GM23338 (cell line): ENCODE measurements at regions not wholly inside any gene's neighbourhood (a gene's known extent, or its start where the extent isn't known, plus 50 kb on each side); places are given as distances from the start of the nearest gene placed in this dataset.

ENCODE experiments used
- ATAC-seq: fragments of 200-7000 bp; cut with Tn5 transposase; 3 replicates; pipeline ENCODE4 v1.9.1; 2020
- DNase-seq: peaks from one replicate; pipeline ENCODE4 v3.0.0-alpha.2; 2015; ENCODE audit warnings: low spot score
- H2AFZ ChIP-seq: fragments of 200-600 bp; sonication (generic); 2 replicates; pipeline ENCODE4 v1.8.0; 2016; ENCODE audit warnings: antibody characterized with exemption, mild to moderate bottlenecking, moderate library complexity
- H3F3A ChIP-seq: fragments of 200-600 bp; sonication (generic); replicated peaks from 2 replicates; pipeline ENCODE4 v1.8.0; 2017; ENCODE audit warnings: antibody characterized with exemption, mixed run types, low read depth
- H3K27ac ChIP-seq: fragments of 200-600 bp; sonication (generic); 2 replicates; pipeline ENCODE4 v1.6.1; 2016; ENCODE audit warnings: low read depth
- H3K27me3 ChIP-seq: fragments of 200-600 bp; sonication (generic); 2 replicates; pipeline ENCODE4 v1.8.0; 2016; ENCODE audit warnings: mild to moderate bottlenecking, mixed run types, moderate library complexity; ENCODE audit not compliant: insufficient read depth
- H3K36me3 ChIP-seq: fragments of 200-600 bp; sonication (generic); 2 replicates; pipeline ENCODE4 v1.8.0; 2016; ENCODE audit warnings: mild to moderate bottlenecking; ENCODE audit not compliant: insufficient read depth
- H3K4me1 ChIP-seq: fragments of 200-600 bp; sonication (generic); 2 replicates; pipeline ENCODE4 v1.8.0; 2016; ENCODE audit warnings: mild to moderate bottlenecking, moderate library complexity; ENCODE audit not compliant: insufficient read depth
- H3K4me2 ChIP-seq: fragments of 200-600 bp; sonication (generic); 2 replicates; pipeline ENCODE4 v1.7.1; 2017; ENCODE audit warnings: mixed run types
- H3K4me3 ChIP-seq: fragments of 200-600 bp; sonication (generic); 2 replicates; pipeline ENCODE4 v1.6.1; 2016; ENCODE audit warnings: mixed run types
- H3K79me2 ChIP-seq: fragments of 200-600 bp; sonication (generic); replicated peaks from 2 replicates; pipeline ENCODE4 v1.8.0; 2017; ENCODE audit warnings: mild to moderate bottlenecking; ENCODE audit not compliant: insufficient read depth
- H3K9me2 ChIP-seq: fragments of 200-600 bp; sonication (generic); 2 replicates; pipeline ENCODE4 v1.8.0; 2017; ENCODE audit not compliant: insufficient read depth
- H4K20me1 ChIP-seq: fragments of 200-600 bp; sonication (generic); replicated peaks from 2 replicates; pipeline ENCODE4 v1.8.0; 2017; ENCODE audit warnings: mild to moderate bottlenecking; ENCODE audit not compliant: insufficient read depth
- H3K27ac Mint-ChIP-seq: 2 replicates; pipeline ENCODE4 v1.8.0; 2020; ENCODE audit warnings: inconsistent platforms, mild to moderate bottlenecking, moderate library complexity, mixed read lengths
- H3K27me3 Mint-ChIP-seq: 3 replicates; pipeline ENCODE4 v1.8.0; 2022; ENCODE audit warnings: low read depth, mild to moderate bottlenecking, moderate library complexity, mixed read lengths, inconsistent platforms; ENCODE audit not compliant: insufficient read depth, poor library complexity
- H3K36me3 Mint-ChIP-seq: 3 replicates; pipeline ENCODE4 v1.8.0; 2021; ENCODE audit warnings: low read depth, mild to moderate bottlenecking, inconsistent platforms, moderate library complexity, mixed read lengths
- H3K4me1 Mint-ChIP-seq: 3 replicates; pipeline ENCODE4 v1.8.0; 2020; ENCODE audit warnings: mild to moderate bottlenecking, inconsistent platforms, mixed read lengths
- H3K4me3 Mint-ChIP-seq: 3 replicates; pipeline ENCODE4 v1.8.0; 2021; ENCODE audit warnings: moderate library complexity, mild to moderate bottlenecking, inconsistent platforms, mixed read lengths
- H3K9me3 Mint-ChIP-seq: 3 replicates; pipeline ENCODE4 v1.8.0; 2020; ENCODE audit warnings: moderate library complexity, mild to moderate bottlenecking, inconsistent platforms, mixed read lengths
- CREB1 ChIP-seq: fragments of 250-450 bp; sonication (Bioruptor Pico); IDR thresholded peaks from 2 replicates; pipeline ENCODE4 v1.5.0; 2020; ENCODE audit warnings: low read depth, mild to moderate bottlenecking, moderate library complexity
- ETS1 ChIP-seq: IDR thresholded peaks from 2 replicates; pipeline ENCODE4 v1.6.1; 2016; ENCODE audit warnings: antibody characterized with exemption
- EZH2 ChIP-seq: fragments of 200-600 bp; sonication (generic); IDR thresholded peaks from one replicate; pipeline ENCODE4 v1.8.0; 2017; ENCODE audit warnings: antibody characterized with exemption, mild to moderate bottlenecking, low read depth; ENCODE audit not compliant: unreplicated experiment
- EZH2phosphoT487 ChIP-seq: fragments of 200-600 bp; sonication (generic); IDR thresholded peaks from one replicate; pipeline ENCODE4 v1.8.1; 2018; ENCODE audit warnings: antibody characterized with exemption; ENCODE audit not compliant: unreplicated experiment
- JUNB ChIP-seq: IDR thresholded peaks from one replicate; pipeline ENCODE4 v1.6.1; 2016; ENCODE audit warnings: antibody characterized with exemption; ENCODE audit not compliant: unreplicated experiment
- NANOG ChIP-seq: IDR thresholded peaks from 2 replicates; pipeline ENCODE4 v1.6.1; 2016; ENCODE audit warnings: antibody characterized with exemption, borderline replicate concordance
- POLR2AphosphoS5 ChIP-seq: IDR thresholded peaks from 2 replicates; pipeline ENCODE4 v1.6.1; 2016; ENCODE audit warnings: antibody characterized with exemption, low read depth
- STAT1 ChIP-seq: IDR thresholded peaks from one replicate; pipeline ENCODE4 v1.6.1; 2016; ENCODE audit warnings: antibody characterized with exemption; ENCODE audit not compliant: unreplicated experiment
- ZNF114 ChIP-seq: fragments of 250-450 bp; sonication (Bioruptor Pico); IDR thresholded peaks from 2 replicates; pipeline ENCODE4 v1.5.0; 2020; ENCODE audit warnings: mild to moderate bottlenecking, moderate library complexity
- ZNF331 ChIP-seq: fragments of 250-450 bp; sonication (Bioruptor Pico); IDR thresholded peaks from 2 replicates; pipeline ENCODE4 v1.5.0; 2020; ENCODE audit warnings: low read depth, mild to moderate bottlenecking, moderate library complexity
- ZNF462 ChIP-seq: fragments of 250-450 bp; sonication (Bioruptor Pico); IDR thresholded peaks from 2 replicates; pipeline ENCODE4 v1.5.0; 2020; ENCODE audit warnings: mild to moderate bottlenecking, moderate library complexity
- TF ChIP-seq, protein P1 (sequence below), 2 experiments: fragments of 200-600 bp in 1 of 2; sonication (generic) in 1 of 2; conservative IDR thresholded peaks; 2 replicates each; pipeline versions ENCODE4 v1.5.1 to v1.6.1; 2016 to 2017; ENCODE audit warnings: antibody characterized with exemption in 2 of 2, low read depth in 2 of 2, mild to moderate bottlenecking in 2 of 2, moderate library complexity in 1 of 2
- TF ChIP-seq, protein P2 (sequence below): IDR thresholded peaks from one replicate; pipeline ENCODE4 v1.6.1; 2018; ENCODE audit warnings: antibody characterized with exemption; ENCODE audit not compliant: unreplicated experiment

- peaks cover 7% of the 10 kb centered on the region; the same call in 2 of the 3 replicates for H3K9me3 Mint-ChIP-seq
- DNase-seq (no peak), ATAC-seq (no peak)
- no peak overlapping the region; the same call in 1 of the 2 replicates for H3K27ac Mint-ChIP-seq
- no peaks in the 10 kb centered on the region for H3K36me3 ChIP-seq
- H2AFZ ChIP-seq, result no peak overlapping the region
- no peaks in the 10 kb centered on the region for H4K20me1 ChIP-seq
- TF ChIP-seq ZNF331 (CRISPR knock-in tag) (no peak), CREB1 (CRISPR knock-in tag) (no peak), POLR2AphosphoS5 (no peak), ZNF462 (CRISPR knock-in tag) (no peak), NANOG (no peak), EZH2 (no peak), JUNB (no peak), STAT1 (no peak), ETS1 (no peak), EZH2phosphoT487 (no peak), ZNF114 (CRISPR knock-in tag) (no peak)
- TF ChIP-seq, protein P1, sequence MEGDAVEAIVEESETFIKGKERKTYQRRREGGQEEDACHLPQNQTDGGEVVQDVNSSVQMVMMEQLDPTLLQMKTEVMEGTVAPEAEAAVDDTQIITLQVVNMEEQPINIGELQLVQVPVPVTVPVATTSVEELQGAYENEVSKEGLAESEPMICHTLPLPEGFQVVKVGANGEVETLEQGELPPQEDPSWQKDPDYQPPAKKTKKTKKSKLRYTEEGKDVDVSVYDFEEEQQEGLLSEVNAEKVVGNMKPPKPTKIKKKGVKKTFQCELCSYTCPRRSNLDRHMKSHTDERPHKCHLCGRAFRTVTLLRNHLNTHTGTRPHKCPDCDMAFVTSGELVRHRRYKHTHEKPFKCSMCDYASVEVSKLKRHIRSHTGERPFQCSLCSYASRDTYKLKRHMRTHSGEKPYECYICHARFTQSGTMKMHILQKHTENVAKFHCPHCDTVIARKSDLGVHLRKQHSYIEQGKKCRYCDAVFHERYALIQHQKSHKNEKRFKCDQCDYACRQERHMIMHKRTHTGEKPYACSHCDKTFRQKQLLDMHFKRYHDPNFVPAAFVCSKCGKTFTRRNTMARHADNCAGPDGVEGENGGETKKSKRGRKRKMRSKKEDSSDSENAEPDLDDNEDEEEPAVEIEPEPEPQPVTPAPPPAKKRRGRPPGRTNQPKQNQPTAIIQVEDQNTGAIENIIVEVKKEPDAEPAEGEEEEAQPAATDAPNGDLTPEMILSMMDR (conservative IDR thresholded peaks at IDR 0.05; ENCODE audit: low read depth in 2 of 2), result no peak
- TF ChIP-seq, protein P2, sequence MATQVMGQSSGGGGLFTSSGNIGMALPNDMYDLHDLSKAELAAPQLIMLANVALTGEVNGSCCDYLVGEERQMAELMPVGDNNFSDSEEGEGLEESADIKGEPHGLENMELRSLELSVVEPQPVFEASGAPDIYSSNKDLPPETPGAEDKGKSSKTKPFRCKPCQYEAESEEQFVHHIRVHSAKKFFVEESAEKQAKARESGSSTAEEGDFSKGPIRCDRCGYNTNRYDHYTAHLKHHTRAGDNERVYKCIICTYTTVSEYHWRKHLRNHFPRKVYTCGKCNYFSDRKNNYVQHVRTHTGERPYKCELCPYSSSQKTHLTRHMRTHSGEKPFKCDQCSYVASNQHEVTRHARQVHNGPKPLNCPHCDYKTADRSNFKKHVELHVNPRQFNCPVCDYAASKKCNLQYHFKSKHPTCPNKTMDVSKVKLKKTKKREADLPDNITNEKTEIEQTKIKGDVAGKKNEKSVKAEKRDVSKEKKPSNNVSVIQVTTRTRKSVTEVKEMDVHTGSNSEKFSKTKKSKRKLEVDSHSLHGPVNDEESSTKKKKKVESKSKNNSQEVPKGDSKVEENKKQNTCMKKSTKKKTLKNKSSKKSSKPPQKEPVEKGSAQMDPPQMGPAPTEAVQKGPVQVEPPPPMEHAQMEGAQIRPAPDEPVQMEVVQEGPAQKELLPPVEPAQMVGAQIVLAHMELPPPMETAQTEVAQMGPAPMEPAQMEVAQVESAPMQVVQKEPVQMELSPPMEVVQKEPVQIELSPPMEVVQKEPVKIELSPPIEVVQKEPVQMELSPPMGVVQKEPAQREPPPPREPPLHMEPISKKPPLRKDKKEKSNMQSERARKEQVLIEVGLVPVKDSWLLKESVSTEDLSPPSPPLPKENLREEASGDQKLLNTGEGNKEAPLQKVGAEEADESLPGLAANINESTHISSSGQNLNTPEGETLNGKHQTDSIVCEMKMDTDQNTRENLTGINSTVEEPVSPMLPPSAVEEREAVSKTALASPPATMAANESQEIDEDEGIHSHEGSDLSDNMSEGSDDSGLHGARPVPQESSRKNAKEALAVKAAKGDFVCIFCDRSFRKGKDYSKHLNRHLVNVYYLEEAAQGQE, result no peak
- no peak overlapping the region for H3K4me3 ChIP-seq
- peaks cover 3% of the 10 kb centered on the region; the same call in 1 of the 3 replicates for H3K4me1 Mint-ChIP-seq
- H3K79me2 ChIP-seq, result no peaks in the 10 kb centered on the region
- H3K4me2 ChIP-seq, result no peak overlapping the region
- H3F3A ChIP-seq, result no peaks in the 10 kb centered on the region
- no peaks in the 10 kb centered on the region for H3K36me3 Mint-ChIP-seq
- no peaks in the 10 kb centered on the region for H3K9me2 ChIP-seq
- H3K27me3 ChIP-seq, result no peaks in the 10 kb centered on the region
- H3K27me3 Mint-ChIP-seq, result no peaks in the 10 kb centered on the region
- no peak overlapping the region for H3K27ac ChIP-seq
- H3K4me1 ChIP-seq, result no peaks in the 10 kb centered on the region
- no peak overlapping the region for H3K4me3 Mint-ChIP-seq
These were observed 63.6 kb upstream of the THBS1 start for GRCh38 chr15:39517122-39517855.
